NCI-H2227 (cell line): ENCODE measurements at regions not wholly inside any gene's neighbourhood (a gene's known extent, or its start where the extent isn't known, plus 50 kb on each side); places are given as distances from the start of the nearest gene placed in this dataset.
A peak's percentile ranks its signal among the peaks of the same experiment; 100 is the strongest.

Experiments
- DNase-seq: peaks from one replicate; lab custom pipeline; 2025; ENCODE audit not compliant: unreplicated experiment; lab: John Stamatoyannopoulos, UW

- DNase-seq = no peak
These were observed 53.7 kb upstream of the HPF1 start for GRCh38 chr4:169811476-169811875.

- DNase-seq = peak; percentile 77
These were observed 52.9 kb upstream of the HPF1 start for GRCh38 chr4:169810325-169811323.

GRCh38 chr4:169807934-169808509 lies 50.3 kb upstream of the HPF1 start:
- DNase-seq = no peak
